GM06990 (cell line): ENCODE measurements at regions not wholly inside any gene's neighbourhood (a gene's known extent, or its start where the extent isn't known, plus 50 kb on each side); places are given as distances from the start of the nearest gene placed in this dataset.

Source experiments
- DNase-seq: peaks from one replicate; pipeline ENCODE4 v3.0.0-alpha.2; 2011; ENCODE audit not compliant: insufficient read length; ENCODE audit errors: extremely low read depth
- H3K27me3 ChIP-seq: replicated peaks from 2 replicates; pipeline ENCODE4 v1.6.0; 2011; ENCODE audit warnings: low read length; ENCODE audit not compliant: control insufficient read depth, insufficient read depth
- H3K36me3 ChIP-seq: 2 replicates; pipeline ENCODE4 v1.5.1; 2011; ENCODE audit warnings: low read length; ENCODE audit not compliant: control insufficient read depth, insufficient read depth
- H3K4me3 ChIP-seq: replicated peaks from 2 replicates; pipeline ENCODE4 v1.5.1; 2011; ENCODE audit warnings: low read depth, mild to moderate bottlenecking, control low read depth, low read length
- CTCF ChIP-seq: IDR thresholded peaks from 2 replicates; pipeline ENCODE4 v1.5.1; 2011; ENCODE audit warnings: low read length, control low read depth, mild to moderate bottlenecking, inconsistent platforms; ENCODE audit not compliant: insufficient read depth, poor library complexity, severe bottlenecking

GRCh38 chr18:65227970-65228369 is 522.8 kb upstream of the CDH7 start:
- no peak overlapping the region for H3K4me3 ChIP-seq
- no peak for DNase-seq
- H3K27me3 ChIP-seq: no peaks in the 10 kb centered on the region
- H3K36me3 ChIP-seq: no peaks in the 10 kb centered on the region
- TF ChIP-seq CTCF: no peak

GRCh38 chr18:65221736-65222135 is 529.1 kb upstream of the CDH7 start:
- no peak for TF ChIP-seq CTCF
- no peak for DNase-seq
- Histone ChIP-seq H3K27me3 (no peaks in the 10 kb centered on the region), H3K4me3 (no peak overlapping the region), H3K36me3 (no peaks in the 10 kb centered on the region)

- Histone ChIP-seq H3K36me3 (no peaks in the 10 kb centered on the region), H3K4me3 (no peak overlapping the region), H3K27me3 (no peaks in the 10 kb centered on the region)
- no peak for DNase-seq
- TF ChIP-seq CTCF: no peak
Observed at GRCh38 chr18:65221115-65221514, 529.7 kb upstream of the CDH7 start.

- Histone ChIP-seq H3K4me3 (no peak overlapping the region), H3K36me3 (no peaks in the 10 kb centered on the region), H3K27me3 (no peaks in the 10 kb centered on the region)
- DNase-seq: no peak
- TF ChIP-seq CTCF: no peak
Observed at GRCh38 chr18:65215865-65216466, 534.8 kb upstream of the CDH7 start.

- Histone ChIP-seq H3K27me3 (no peaks in the 10 kb centered on the region), H3K4me3 (no peak overlapping the region), H3K36me3 (no peaks in the 10 kb centered on the region)
- no peak for DNase-seq
- TF ChIP-seq CTCF: no peak
Observed at GRCh38 chr18:65214456-65214855, 536.4 kb upstream of the CDH7 start.
